ENCODE measurements at regions not wholly inside any gene's neighbourhood (a gene's known extent, or its start where the extent isn't known, plus 50 kb on each side); places are given as distances from the start of the nearest gene placed in this dataset.

GRCh38 chr9:20253635-20254034, 368.7 kb downstream of the MLLT3 start (continued):
- TF ChIP-seq CTBP2 (IDR thresholded peaks at IDR 0.05; ENCODE audit: borderline replicate concordance, insufficient read depth, insufficient read length, low read length) (no peak), SIX5 (IDR thresholded peaks at IDR 0.05; ENCODE audit: low read depth, low read length) (no peak), TEAD4 (IDR thresholded peaks at IDR 0.05; ENCODE audit: low read depth, low read length) (no peak), CHD7 (IDR thresholded peaks at IDR 0.05; ENCODE audit: insufficient replicate concordance, low read length) (no peak)
- TF ChIP-seq, protein P1, sequence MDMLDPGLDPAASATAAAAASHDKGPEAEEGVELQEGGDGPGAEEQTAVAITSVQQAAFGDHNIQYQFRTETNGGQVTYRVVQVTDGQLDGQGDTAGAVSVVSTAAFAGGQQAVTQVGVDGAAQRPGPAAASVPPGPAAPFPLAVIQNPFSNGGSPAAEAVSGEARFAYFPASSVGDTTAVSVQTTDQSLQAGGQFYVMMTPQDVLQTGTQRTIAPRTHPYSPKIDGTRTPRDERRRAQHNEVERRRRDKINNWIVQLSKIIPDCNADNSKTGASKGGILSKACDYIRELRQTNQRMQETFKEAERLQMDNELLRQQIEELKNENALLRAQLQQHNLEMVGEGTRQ (IDR thresholded peaks at IDR 0.05; ENCODE audit: low read length) = no peak

Measured in H1 (cell line).